ENCODE measurements at regions not wholly inside any gene's neighbourhood (a gene's known extent, or its start where the extent isn't known, plus 50 kb on each side); places are given as distances from the start of the nearest gene placed in this dataset.

- H3K9me2 ChIP-seq (ENCODE audit: insufficient read depth, low read length): no peaks in the 10 kb centered on the region
- H3K27ac ChIP-seq (ENCODE audit: low read length): no peak overlapping the region
- TF ChIP-seq REST (IDR thresholded peaks at IDR 0.05; ENCODE audit: borderline replicate concordance): no peak
- TF ChIP-seq TAF1 (IDR thresholded peaks at IDR 0.05; ENCODE audit: low read depth): no peak
- no peak for TF ChIP-seq SMC3 (conservative IDR thresholded peaks at IDR 0.05; ENCODE audit: poor library complexity)
- TF ChIP-seq CTCF (IDR thresholded peaks at IDR 0.05; ENCODE audit: poor library complexity, severe bottlenecking): no peak
- no peak for TF ChIP-seq POLR2AphosphoS5 (IDR thresholded peaks at IDR 0.05)
- TF ChIP-seq MXI1 (conservative IDR thresholded peaks at IDR 0.05; ENCODE audit: poor library complexity, severe bottlenecking): no peak
- TF ChIP-seq EP300 (conservative IDR thresholded peaks at IDR 0.05; ENCODE audit: poor library complexity, severe bottlenecking): no peak
- no peak for TF ChIP-seq RAD21 (conservative IDR thresholded peaks at IDR 0.05)
- TF ChIP-seq EZH2 (IDR thresholded peaks at IDR 0.05; ENCODE audit: borderline replicate concordance, insufficient read depth, low read length, poor library complexity, severe bottlenecking): no peak
- H3K4me2 ChIP-seq (ENCODE audit: low read length): no peak overlapping the region
- H3K9ac ChIP-seq (ENCODE audit: low read length): no peak overlapping the region
- H3F3A ChIP-seq (ENCODE audit: insufficient read depth, low read length, poor library complexity, severe bottlenecking): no peaks in the 10 kb centered on the region
- no peaks in the 10 kb centered on the region for H3K79me2 ChIP-seq (replicated peaks; ENCODE audit: insufficient read depth, low read length)
- no peaks in the 10 kb centered on the region for H3K9me3 ChIP-seq (ENCODE audit: low read length)
- H2AFZ ChIP-seq (ENCODE audit: low read depth, low read length): no peak overlapping the region
- no peaks in the 10 kb centered on the region for H3K27me3 ChIP-seq (ENCODE audit: insufficient read depth, low read depth, low read length)
- no peaks in the 10 kb centered on the region for H3K36me3 ChIP-seq (ENCODE audit: insufficient read depth, low read length)
- no peak overlapping the region for H3K4me3 ChIP-seq (ENCODE audit: low read length)
- no peaks in the 10 kb centered on the region for H4K20me1 ChIP-seq (ENCODE audit: insufficient read depth)
Measured at GRCh38 chr14:84894254-84894653, 635.7 kb upstream of the FLRT2 start.

DNA sequence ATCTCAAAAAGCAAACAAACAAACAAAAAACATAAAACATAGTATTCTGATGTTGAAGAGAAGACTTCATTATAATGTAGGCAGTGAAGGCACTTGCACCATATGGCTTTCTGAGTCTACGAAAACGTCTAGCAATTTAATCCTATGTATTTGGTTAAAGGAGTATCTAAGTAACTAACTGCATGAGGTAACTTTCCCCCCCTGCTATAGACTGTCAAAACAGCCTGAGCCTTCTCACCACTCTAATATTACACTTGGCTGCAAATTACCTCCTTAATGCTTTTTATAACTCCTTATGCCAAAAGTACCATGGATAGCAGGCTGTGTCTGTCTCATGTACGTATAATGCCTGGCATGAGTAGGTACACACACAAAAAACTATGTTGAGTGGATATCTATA is 607.6 kb upstream of the FLRT2 start:
- no peak for TF ChIP-seq REST (IDR thresholded peaks at IDR 0.05; ENCODE audit: borderline replicate concordance)
- no peak for TF ChIP-seq TAF1 (IDR thresholded peaks at IDR 0.05; ENCODE audit: low read depth)
- no peak for TF ChIP-seq MXI1 (conservative IDR thresholded peaks at IDR 0.05; ENCODE audit: poor library complexity, severe bottlenecking)
- peak; percentile 53 for TF ChIP-seq POLR2AphosphoS5 (IDR thresholded peaks at IDR 0.05)
- Histone ChIP-seq H3K9me2 (ENCODE audit: insufficient read depth, low read length) (no peaks in the 10 kb centered on the region), H2AFZ (ENCODE audit: low read depth, low read length) (no peak overlapping the region)

More for the DNA sequence above, 607.6 kb upstream of the FLRT2 start:
- Histone ChIP-seq H3K27ac (ENCODE audit: low read length) (no peak overlapping the region), H3K9me3 (ENCODE audit: low read length) (no peaks in the 10 kb centered on the region), H3K9ac (ENCODE audit: low read length) (no peak overlapping the region), H3F3A (ENCODE audit: insufficient read depth, low read length, poor library complexity, severe bottlenecking) (no peaks in the 10 kb centered on the region), H4K20me1 (ENCODE audit: insufficient read depth) (no peaks in the 10 kb centered on the region), H3K36me3 (ENCODE audit: insufficient read depth, low read length) (no peaks in the 10 kb centered on the region), H3K27me3 (ENCODE audit: insufficient read depth, low read depth, low read length) (no peaks in the 10 kb centered on the region), H3K4me3 (ENCODE audit: low read length) (no peak overlapping the region), H3K4me2 (ENCODE audit: low read length) (no peak overlapping the region), H3K79me2 (replicated peaks; ENCODE audit: insufficient read depth, low read length) (no peaks in the 10 kb centered on the region)
